ENCODE measurements at regions not wholly inside any gene's neighbourhood (a gene's known extent, or its start where the extent isn't known, plus 50 kb on each side); places are given as distances from the start of the nearest gene placed in this dataset.

DNA sequence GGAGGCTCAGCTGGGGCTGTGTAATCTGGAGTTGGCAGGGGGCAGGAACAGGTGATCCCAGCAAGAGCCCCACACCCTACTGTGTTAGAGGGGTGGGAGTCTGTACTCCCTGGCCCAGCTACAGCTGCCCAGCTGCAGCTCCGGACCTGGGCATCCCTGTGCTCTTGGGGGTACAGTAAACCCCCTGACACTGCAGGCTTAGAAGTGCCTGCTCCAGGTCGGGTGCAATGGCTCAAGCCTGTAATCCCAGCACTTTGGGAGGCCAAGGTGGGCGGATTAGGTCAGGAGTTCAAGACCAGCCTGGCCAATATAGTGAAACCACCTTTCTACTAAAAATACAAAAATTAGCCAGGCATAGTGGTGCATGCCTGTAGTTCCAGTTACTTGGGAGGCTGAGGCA lies 1228.6 kb upstream of the EYS start:
- no peaks in the 10 kb centered on the region for H3K27me3 Mint-ChIP-seq
- H3K36me3 Mint-ChIP-seq (ENCODE audit: insufficient read depth): no peaks in the 10 kb centered on the region
- peaks cover 6 to 11% of the 10 kb centered on the region in 2 donors for H3K9me3 Mint-ChIP-seq
- no peak for ATAC-seq (replicated peaks)
- H3K4me1 Mint-ChIP-seq (ENCODE audit: low read depth in 2 of 2): no peaks in the 10 kb centered on the region
- no peak for DNase-seq
- no peak overlapping the region for H3K4me3 Mint-ChIP-seq
- no peak overlapping the region for H3K27ac Mint-ChIP-seq

DNA sequence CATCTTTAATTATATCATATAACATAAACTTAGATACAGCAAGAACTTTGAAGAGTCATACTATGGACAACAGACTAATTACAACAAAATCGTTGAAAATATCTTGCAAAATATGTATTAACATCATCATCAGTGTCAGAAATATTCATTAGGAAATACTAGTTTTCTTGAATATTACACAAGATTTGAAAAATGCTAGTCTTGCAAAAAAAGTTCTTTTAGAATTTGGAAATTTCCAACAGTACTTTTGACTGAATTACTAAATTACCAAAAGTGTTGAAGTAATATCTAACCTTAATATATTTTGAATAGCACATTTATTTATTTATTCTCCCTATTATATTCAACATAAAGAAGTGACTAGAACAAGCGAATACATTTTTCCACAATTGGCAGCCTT lies 1224.8 kb upstream of the EYS start:
- H3K27ac Mint-ChIP-seq: no peak overlapping the region
- H3K27me3 Mint-ChIP-seq: no peaks in the 10 kb centered on the region
- ATAC-seq (replicated peaks): no peak
- DNase-seq: no peak
- H3K9me3 Mint-ChIP-seq: peaks cover 8 to 28% of the 10 kb centered on the region in 2 donors
- H3K4me1 Mint-ChIP-seq (ENCODE audit: low read depth in 2 of 2): no peaks in the 10 kb centered on the region
- H3K4me3 Mint-ChIP-seq: no peak overlapping the region
- no peaks in the 10 kb centered on the region for H3K36me3 Mint-ChIP-seq (ENCODE audit: insufficient read depth)

DNA sequence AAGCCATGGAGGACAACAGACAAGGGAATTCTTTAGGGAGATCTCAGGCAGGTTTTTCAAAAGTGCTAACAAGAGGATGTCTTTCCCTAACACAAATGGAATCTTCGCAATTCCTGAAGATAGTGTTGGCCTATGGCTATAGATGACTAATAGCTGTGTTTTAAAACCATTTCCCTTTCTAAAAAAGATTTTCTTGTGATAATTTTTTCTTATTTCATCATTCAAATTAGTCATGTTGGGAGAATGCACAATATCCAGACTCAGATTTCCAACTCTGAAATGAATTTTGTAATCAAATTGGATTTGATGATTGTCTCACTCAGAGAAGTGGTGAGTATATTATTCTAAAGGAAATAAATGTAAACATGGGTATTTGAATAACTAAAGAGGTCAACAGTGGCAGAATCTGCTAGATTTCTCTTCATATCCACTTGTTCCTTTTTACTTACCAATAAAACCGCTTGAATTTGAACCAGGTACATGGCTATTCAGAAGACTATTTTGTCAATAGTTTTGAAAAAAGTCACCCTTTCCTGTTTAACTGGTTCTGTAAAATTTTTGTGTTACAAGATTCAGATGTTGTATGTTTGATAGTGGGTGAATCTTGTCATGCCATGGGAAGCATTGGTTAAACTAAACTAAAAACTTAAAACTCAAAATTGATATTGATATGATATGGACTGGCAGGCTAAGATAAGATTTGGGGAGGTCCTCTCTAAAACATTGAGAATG lies 1223.7 kb upstream of the EYS start:
- Mint-ChIP-seq H3K9me3 (peaks cover 5 to 26% of the 10 kb centered on the region in 2 donors), H3K4me3 (no peak overlapping the region), H3K36me3 (ENCODE audit: insufficient read depth) (no peaks in the 10 kb centered on the region), H3K4me1 (ENCODE audit: low read depth in 2 of 2) (no peaks in the 10 kb centered on the region), H3K27ac (no peak overlapping the region), H3K27me3 (no peaks in the 10 kb centered on the region)
- ATAC-seq (replicated peaks): no peak
- no peak for DNase-seq

DNA sequence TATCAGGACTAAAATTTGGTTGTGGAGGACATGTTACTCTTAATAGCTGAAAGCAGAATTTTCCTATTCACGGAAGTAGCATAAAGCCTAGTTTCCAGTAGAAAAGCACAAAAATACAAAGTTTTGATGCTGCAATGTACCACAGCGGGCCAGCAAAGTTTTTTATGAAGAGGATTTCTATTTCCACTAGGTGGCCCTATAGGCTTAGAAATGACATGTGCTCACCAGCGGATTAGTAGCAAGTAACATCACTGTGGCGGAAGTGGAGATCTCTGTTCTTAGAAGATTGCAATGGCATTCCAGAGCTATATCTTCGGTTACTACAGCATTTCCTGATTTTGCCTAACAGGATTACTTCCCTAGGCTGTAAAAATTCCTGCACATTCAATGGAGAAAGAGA lies 1219.0 kb upstream of the EYS start:
- Mint-ChIP-seq H3K9me3 (peaks cover 14 to 26% of the 10 kb centered on the region in 2 donors), H3K4me3 (no peak overlapping the region), H3K27ac (no peak overlapping the region), H3K36me3 (ENCODE audit: insufficient read depth) (no peaks in the 10 kb centered on the region), H3K27me3 (no peaks in the 10 kb centered on the region), H3K4me1 (ENCODE audit: low read depth in 2 of 2) (no peaks in the 10 kb centered on the region)
- DNase-seq (no peak), ATAC-seq (replicated peaks) (no peak)

- Mint-ChIP-seq H3K4me1 (ENCODE audit: low read depth in 2 of 2) (no peaks in the 10 kb centered on the region), H3K27me3 (no peaks in the 10 kb centered on the region), H3K9me3 (peaks cover 0 to 4% of the 10 kb centered on the region in 2 donors), H3K36me3 (ENCODE audit: insufficient read depth) (no peaks in the 10 kb centered on the region), H3K27ac (no peak overlapping the region), H3K4me3 (no peak overlapping the region)
- no peak for ATAC-seq (replicated peaks)
- DNase-seq: no peak
Observed at GRCh38 chr6:66913657-66914056, 1206.6 kb upstream of the EYS start.

DNA sequence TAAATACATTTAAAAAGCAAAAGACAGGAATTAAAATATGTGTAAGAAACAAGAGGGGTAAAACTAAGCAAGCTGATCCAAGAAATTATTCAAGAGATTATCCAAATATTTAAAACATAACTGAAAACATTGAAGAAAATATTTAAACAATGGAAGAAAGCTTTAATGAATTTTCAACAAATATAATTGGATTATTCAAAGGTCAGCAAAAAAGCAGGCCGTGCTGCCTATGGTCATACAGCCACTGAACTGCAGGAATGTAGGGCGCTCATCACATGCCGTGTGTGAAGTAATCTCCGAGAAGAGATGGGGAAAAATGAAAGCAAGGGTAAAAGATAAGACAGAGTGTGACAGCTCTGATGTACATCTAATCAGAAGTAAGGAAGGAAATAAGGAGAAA lies 1195.4 kb upstream of the EYS start:
- no peaks in the 10 kb centered on the region for H3K36me3 Mint-ChIP-seq (ENCODE audit: insufficient read depth)
- peaks cover 8 to 13% of the 10 kb centered on the region in 2 donors for H3K9me3 Mint-ChIP-seq
- no peaks in the 10 kb centered on the region for H3K4me1 Mint-ChIP-seq (ENCODE audit: low read depth in 2 of 2)
- no peak for DNase-seq
- H3K4me3 Mint-ChIP-seq: no peak overlapping the region
- ATAC-seq (replicated peaks): no peak
- no peak overlapping the region for H3K27ac Mint-ChIP-seq
- H3K27me3 Mint-ChIP-seq: no peaks in the 10 kb centered on the region

DNA sequence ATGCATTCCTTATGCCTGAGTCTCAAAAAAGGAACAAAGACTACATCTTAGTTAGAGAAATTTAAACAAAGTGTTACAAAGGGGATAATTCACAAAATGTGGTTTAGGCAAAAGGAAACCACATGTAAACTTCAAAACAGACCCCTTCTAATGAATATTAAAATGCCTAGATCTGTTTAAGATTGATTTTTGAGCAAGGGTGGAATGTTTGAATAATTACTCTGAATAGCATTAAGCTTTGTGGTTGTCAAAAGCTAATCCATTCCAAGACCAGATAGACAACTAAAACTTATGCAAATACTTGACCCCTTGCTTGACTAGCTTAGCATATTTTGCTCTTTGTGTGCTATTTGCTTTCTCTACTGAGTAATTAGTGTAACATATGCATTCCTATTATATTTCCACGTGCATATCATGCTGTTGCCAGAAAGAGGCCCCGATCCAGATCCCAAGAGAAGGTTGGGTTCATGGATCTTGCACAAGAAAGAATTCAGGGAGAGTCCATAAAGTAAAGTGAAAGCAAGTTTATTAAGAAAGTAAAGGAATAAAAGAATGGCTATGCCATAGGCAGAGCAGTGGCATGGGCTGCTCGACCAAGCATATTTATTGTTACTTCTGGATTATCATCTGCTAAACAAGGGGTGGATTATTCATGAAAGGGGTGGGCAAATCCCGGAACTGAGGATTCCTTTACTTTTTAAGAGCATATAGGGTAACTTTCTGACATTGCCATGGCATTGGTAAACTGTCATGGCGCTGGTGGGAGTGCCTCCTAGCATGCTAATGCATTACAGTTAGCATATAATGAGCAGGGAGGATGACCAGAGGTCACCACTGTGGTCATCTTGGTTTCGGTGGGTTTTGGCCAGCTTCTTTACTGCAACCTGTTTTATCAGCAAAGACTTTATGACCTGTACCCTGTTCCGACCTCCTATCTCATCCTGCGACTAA lies 1193.4 kb upstream of the EYS start:
- no peak for ATAC-seq (replicated peaks)
- peaks cover 8 to 27% of the 10 kb centered on the region in 2 donors for H3K9me3 Mint-ChIP-seq
- no peak overlapping the region for H3K27ac Mint-ChIP-seq
- no peak for DNase-seq
- H3K36me3 Mint-ChIP-seq (ENCODE audit: insufficient read depth): no peaks in the 10 kb centered on the region
- H3K27me3 Mint-ChIP-seq: no peaks in the 10 kb centered on the region
- H3K4me3 Mint-ChIP-seq: no peak overlapping the region
- no peaks in the 10 kb centered on the region for H3K4me1 Mint-ChIP-seq (ENCODE audit: low read depth in 2 of 2)

DNA sequence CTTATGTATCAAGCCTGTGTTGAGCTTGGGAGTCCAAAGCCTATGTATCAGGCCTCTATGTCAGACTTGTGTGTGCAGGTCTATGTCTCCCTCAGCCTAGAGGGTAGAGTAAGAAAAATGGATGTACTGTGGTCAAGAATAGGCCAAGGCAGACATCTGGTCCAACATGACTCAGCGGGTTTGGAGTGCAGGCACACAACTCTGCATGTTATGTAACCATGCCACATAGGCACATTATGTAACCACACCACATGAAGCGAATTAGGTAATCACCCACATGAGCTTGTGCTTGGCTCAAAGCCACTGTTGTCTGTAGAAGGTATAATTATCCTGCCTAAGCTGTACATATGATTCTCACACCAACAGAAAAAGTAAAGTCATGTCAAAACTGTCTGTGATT lies 1190.5 kb upstream of the EYS start:
- Mint-ChIP-seq H3K36me3 (ENCODE audit: insufficient read depth) (no peaks in the 10 kb centered on the region), H3K4me1 (ENCODE audit: low read depth in 2 of 2) (no peaks in the 10 kb centered on the region), H3K27ac (no peak overlapping the region), H3K9me3 (peaks cover 10 to 24% of the 10 kb centered on the region in 2 donors), H3K4me3 (no peak overlapping the region), H3K27me3 (no peaks in the 10 kb centered on the region)
- ATAC-seq (replicated peaks): no peak
- DNase-seq: no peak

- DNase-seq: no peak
- Mint-ChIP-seq H3K4me3 (no peak overlapping the region), H3K27ac (no peak overlapping the region), H3K27me3 (no peaks in the 10 kb centered on the region), H3K4me1 (ENCODE audit: low read depth in 2 of 2) (no peaks in the 10 kb centered on the region), H3K9me3 (peaks cover 10 to 14% of the 10 kb centered on the region in 2 donors), H3K36me3 (ENCODE audit: insufficient read depth) (no peaks in the 10 kb centered on the region)
- no peak for ATAC-seq (replicated peaks)
Observed at GRCh38 chr6:66896415-66896814, 1189.4 kb upstream of the EYS start.

GRCh38 chr6:66883453-66883852 lies 1176.4 kb upstream of the EYS start:
- no peak overlapping the region for H3K27ac Mint-ChIP-seq
- no peaks in the 10 kb centered on the region for H3K36me3 Mint-ChIP-seq (ENCODE audit: insufficient read depth)
- H3K27me3 Mint-ChIP-seq: no peaks in the 10 kb centered on the region
- no peaks in the 10 kb centered on the region for H3K4me1 Mint-ChIP-seq (ENCODE audit: low read depth in 2 of 2)
- no peak overlapping the region for H3K4me3 Mint-ChIP-seq
- peaks cover 7 to 28% of the 10 kb centered on the region in 2 donors for H3K9me3 Mint-ChIP-seq
- DNase-seq: no peak
- ATAC-seq (replicated peaks): no peak

GRCh38 chr6:66866801-66867200 lies 1159.8 kb upstream of the EYS start:
- ATAC-seq (replicated peaks): no peak
- Mint-ChIP-seq H3K27me3 (no peaks in the 10 kb centered on the region), H3K27ac (no peak overlapping the region), H3K9me3 (peaks cover 4 to 10% of the 10 kb centered on the region in 2 donors), H3K4me3 (no peak overlapping the region), H3K4me1 (ENCODE audit: low read depth in 2 of 2) (no peaks in the 10 kb centered on the region), H3K36me3 (ENCODE audit: insufficient read depth) (no peaks in the 10 kb centered on the region)
- no peak for DNase-seq

GRCh38 chr6:66865771-66866170 lies 1158.7 kb upstream of the EYS start:
- Mint-ChIP-seq H3K36me3 (ENCODE audit: insufficient read depth) (no peaks in the 10 kb centered on the region), H3K27me3 (no peaks in the 10 kb centered on the region), H3K4me1 (ENCODE audit: low read depth in 2 of 2) (no peaks in the 10 kb centered on the region), H3K27ac (no peak overlapping the region), H3K4me3 (no peak overlapping the region), H3K9me3 (peaks cover 2 to 7% of the 10 kb centered on the region in 2 donors)
- ATAC-seq (replicated peaks) (no peak), DNase-seq (no peak)

- no peaks in the 10 kb centered on the region for H3K27me3 Mint-ChIP-seq
- H3K36me3 Mint-ChIP-seq (ENCODE audit: insufficient read depth): no peaks in the 10 kb centered on the region
- DNase-seq (no peak), ATAC-seq (replicated peaks) (no peak)
- no peak overlapping the region for H3K4me3 Mint-ChIP-seq
- no peaks in the 10 kb centered on the region for H3K4me1 Mint-ChIP-seq (ENCODE audit: low read depth in 2 of 2)
- H3K9me3 Mint-ChIP-seq: peaks cover 0 to 4% of the 10 kb centered on the region in 2 donors
- H3K27ac Mint-ChIP-seq: no peak overlapping the region
Observed at GRCh38 chr6:66861007-66861541, 1154.0 kb upstream of the EYS start.

DNA sequence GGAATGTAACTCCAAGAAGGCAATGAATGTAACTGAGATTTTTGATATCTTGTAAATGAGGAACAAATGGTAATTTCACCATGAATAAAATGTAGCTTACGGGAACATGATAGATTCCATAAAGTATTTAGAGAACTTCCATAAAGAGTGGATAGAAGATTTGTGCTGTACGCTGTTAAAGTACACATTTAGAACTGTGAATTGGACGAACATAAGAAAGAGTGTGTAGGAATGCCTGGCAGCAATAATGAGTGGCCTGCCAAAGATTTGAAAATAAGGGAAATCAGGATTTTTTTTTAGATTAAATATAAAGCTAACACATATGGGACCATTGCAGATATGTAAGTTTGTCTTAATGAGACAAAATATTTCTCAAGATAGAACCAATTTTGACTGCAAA lies 1153.3 kb upstream of the EYS start:
- H3K4me1 Mint-ChIP-seq (ENCODE audit: low read depth in 2 of 2): no peaks in the 10 kb centered on the region

More for the DNA sequence above, 1153.3 kb upstream of the EYS start:
- ATAC-seq (replicated peaks) (no peak), DNase-seq (no peak)
- no peak overlapping the region for H3K27ac Mint-ChIP-seq
- H3K27me3 Mint-ChIP-seq: no peaks in the 10 kb centered on the region
- H3K4me3 Mint-ChIP-seq: no peak overlapping the region
- H3K36me3 Mint-ChIP-seq (ENCODE audit: insufficient read depth): no peaks in the 10 kb centered on the region
- peaks cover 0 to 4% of the 10 kb centered on the region in 2 donors for H3K9me3 Mint-ChIP-seq
